ENCODE measurements at regions not wholly inside any gene's neighbourhood (a gene's known extent, or its start where the extent isn't known, plus 50 kb on each side); places are given as distances from the start of the nearest gene placed in this dataset.

DNA sequence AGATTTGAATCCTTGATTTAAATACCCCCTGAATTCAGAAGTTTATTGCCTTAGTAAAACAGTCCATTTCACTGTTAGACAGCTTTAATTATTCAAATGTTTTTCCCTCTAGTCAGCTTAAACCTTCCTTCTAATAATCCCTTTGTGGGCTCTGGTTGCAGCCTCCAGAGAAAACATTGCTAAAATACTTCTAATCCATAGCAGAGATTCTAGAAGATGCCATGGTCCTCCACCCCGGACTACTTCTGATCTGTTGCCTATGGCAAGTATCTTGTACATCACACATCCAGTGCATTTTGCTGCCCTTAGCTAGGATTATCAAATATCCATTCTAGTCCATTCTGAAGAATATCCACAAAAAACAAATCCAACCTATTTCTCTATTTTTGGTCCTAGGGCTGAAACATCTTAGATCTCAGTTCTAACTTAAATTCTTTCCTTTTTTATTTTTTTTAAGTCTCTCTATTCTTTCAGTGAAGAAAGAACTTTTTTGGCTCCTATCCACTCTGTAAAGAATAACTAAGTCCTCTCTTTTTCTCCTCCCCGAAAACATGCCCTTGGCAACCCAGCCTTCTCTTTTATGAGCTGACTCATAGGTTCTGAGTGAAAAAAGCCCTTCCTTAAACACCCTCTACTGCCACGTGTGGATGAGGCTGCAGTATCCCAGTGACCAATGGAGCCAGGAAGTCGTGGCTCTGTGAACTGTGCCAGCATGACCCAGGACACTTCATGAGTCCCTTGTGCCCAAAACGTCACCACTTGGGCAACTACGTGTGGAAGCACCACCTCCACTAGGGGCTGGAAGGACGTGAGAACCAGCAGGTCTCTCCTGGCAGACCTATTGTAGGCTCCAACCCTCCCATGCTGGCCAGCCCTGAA lies 349.8 kb downstream of the TNS1 start:
- peak; percentile 71 for DNase-seq

DNA sequence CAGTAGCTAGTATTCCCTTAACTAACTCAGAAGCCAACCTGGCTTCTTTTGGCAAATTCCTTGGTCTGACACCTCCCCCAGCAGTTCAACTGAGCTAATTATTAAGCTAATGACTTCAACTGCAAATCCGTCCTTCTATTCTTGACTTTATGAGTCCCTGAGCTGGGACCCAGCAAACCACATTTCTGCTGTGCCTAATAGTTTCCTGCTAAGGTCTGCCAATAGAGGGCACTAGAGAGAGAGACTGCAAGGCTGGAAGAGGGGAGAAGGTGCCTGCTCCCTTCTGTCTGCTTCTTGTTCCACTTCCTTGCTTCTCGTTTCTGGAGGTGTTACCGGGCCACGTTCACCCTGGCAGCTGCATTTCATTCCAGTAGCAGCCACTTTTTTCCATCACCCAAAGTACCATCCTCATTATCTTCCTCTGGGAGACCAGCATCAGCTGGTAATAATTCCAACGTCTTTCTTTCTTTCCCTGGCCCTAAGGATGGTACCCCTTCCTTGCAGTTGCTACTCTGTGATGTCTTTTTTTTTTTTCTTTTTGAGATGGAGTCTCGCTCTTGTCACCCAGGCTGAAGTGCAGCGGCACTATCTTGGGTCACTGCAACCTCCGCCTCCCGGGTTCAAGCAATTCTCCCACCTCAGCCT lies 352.0 kb downstream of the TNS1 start:
- DNase-seq, result no peak

DNA sequence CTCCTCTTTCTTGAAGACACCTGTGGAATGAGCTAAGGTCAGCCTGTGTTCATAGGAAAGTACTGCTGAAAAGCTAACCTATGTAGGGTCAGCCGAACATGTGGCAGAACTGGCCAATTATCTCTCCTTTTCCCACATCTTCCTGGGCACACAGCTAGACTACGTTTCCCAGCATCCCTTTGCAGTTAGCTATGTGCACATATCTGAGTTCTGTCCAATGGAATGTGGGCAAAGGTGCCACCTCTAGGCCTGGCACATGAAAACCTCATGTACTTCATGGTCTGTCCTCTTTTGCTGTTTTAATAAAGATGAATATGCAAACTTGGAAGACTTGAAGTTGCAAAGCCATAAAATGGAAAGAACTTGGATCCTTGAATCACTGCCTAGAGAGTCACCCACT lies 352.6 kb downstream of the TNS1 start:
- no peak for DNase-seq

- DNase-seq, result no peak
Measured at GRCh38 chr2:217647925-217648324, 354.9 kb downstream of the TNS1 start.

- DNase-seq, result no peak
Measured at GRCh38 chr2:217647226-217647625, 355.6 kb downstream of the TNS1 start.

DNA sequence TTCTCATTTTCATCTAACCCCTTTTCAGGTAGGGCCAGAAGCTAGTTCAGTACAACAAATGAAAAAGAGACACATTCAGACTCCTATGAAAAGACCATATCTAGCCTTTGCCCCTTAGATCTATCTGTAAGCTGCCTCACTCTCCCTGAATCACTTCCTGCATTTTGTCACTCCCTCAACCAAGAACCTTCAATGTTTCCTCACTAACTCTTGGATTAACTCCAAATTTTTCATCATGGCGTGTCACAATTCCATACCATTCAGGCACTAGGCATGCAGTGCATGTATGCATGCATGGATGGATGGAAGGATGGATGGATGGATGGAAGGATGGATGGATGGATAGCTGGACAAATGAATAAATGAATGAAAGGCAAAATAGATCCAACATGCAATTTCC lies 356.9 kb downstream of the TNS1 start:
- no peak for DNase-seq

DNA sequence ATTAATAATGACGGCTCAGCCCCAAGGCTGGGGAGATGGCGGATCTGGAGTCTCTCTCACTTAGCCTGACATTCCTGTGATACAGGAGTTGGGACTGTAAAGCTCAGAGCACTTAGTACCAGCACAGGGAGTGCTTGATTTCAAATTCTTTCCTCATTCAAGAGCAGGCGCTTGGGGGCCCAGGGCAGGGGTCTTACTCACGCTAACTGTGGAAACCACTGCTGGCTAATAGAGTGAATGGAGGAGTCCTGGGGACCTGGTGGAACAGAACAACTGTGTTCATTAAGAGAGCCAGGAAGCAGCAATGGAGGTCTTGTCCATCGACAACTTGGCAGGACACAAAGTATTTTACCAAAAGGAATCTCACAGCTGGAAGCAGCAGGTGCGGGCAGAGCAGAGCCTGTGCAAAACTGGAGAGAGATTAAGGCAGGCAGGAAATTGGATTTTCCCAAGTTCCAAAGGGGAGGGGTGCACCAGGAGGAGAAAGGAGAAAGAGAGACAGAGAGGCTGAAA lies 358.9 kb downstream of the TNS1 start:
- DNase-seq, result no peak

DNA sequence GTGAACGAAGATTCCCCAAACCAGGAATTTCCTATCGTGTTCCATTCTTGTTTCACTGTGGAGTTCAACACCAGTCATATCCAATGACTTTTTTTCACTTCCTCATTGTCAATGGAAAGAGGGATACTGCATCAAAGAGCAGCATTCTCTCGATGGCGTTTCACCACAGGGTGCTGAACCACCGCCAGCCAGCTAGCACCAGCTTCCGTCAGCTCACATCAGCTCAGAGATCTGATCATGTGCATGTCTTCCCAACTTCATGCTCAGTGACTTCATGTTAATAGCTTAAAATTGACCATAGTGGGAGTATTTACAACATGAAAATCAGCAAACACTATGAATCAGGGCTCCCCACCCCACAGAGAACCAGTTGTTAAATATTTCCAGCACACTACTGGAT lies 359.9 kb downstream of the TNS1 start:
- DNase-seq, result no peak

- DNase-seq, result no peak
Measured at GRCh38 chr2:217641960-217642359, 360.8 kb downstream of the TNS1 start.

DNA sequence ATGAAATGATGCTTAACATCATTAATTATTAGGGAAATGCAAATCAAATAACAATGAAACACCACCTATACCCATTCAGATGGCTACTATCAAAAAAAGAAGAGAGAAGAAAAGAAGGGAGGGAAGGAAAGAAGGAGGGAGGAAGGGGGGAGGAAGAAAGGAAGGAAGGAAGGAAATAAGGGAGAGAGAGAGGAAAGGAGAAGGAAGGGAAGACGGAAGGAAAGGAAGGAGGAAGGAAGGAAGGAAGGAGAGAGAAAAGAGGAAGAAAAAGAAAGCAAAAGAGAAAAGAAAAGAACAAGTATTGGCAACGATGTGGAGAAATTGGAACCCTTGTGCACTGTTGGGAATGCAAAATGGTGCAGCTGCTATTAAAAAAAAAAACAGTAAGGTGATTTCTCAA lies 363.3 kb downstream of the TNS1 start:
- no peak for DNase-seq

DNA sequence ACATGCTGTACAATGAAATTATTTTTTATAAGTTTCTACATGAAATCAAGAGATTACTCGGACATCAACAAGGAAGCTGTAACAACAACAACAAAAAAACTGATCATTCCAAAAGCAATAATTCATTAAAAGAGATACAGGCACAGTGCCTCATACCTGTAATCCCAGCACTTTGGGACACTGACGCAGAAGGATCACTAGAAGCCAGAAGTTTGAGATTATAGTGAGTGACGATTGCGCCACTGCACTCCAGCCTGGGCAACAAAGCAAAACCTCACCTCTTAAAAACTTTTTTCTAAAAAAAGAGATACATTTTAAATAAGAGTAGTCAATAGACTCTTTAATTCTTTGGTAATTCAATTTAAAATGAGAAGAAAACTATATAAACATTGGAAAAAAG lies 364.3 kb downstream of the TNS1 start:
- no peak for DNase-seq

DNA sequence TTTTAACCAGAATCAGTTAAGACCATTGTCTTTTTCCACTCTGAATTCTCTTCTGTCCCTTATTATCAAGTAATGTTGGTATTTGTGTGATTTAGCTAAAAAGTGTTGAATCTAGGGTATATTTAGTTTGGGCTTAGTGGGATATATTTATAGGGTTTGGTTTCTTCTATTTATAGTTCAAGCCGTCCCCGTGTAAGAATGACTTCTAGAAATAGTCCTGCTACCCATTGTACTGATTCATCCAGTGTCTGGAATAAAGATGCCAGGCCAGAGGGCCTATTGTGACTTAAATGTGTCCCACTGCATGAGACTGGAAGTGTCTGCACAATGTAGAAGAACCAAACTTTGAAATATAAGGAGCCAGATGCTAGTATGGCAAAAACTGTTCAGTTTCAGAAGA lies 364.8 kb downstream of the TNS1 start:
- no peak for DNase-seq

- no peak for DNase-seq
Measured at GRCh38 chr2:217636991-217637561, 365.7 kb downstream of the TNS1 start.

- no peak for DNase-seq
Measured at GRCh38 chr2:217636578-217636977, 366.2 kb downstream of the TNS1 start.

DNA sequence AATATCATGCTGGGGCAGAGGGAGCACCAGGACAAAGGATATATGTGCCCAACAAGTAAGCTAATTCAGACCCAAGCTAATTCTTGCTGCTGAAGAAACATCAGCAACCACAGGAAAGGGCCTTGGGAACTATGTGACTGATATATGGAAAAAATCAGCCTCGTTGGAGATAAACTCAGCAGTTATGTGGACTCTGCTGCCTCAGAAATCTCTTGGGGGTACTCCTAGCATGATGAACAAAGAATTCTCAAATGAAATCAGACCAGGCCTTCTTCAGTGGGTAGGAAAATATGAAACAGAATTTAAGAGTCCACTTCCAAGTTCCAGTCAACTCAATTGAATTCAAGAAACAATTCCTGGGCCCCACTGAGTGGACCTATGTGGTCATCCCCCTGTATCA lies 367.9 kb downstream of the TNS1 start:
- DNase-seq, result no peak

GRCh38 chr2:217632043-217632442 lies 370.8 kb downstream of the TNS1 start:
- DNase-seq, result no peak

DNA sequence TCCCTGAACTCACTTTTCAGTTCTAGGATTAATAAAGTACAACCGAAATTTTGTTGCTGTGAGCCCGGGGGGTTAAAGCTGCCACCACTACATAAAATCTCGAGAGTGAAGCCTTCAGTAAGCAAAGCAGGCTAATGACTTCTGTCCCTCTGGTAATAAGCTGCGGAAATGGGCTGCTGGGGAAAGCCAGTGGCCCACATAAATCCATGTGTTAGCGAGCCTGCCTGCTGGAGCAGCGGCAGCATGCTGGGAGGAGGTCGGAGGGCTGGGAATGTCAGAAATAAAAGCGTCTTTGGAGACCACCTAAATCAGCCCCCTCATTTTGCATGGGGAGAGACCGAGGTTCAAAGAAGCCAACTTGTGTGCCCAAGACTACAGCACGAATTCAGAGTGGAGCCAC lies 371.7 kb downstream of the TNS1 start:
- DNase-seq, result no peak

DNA sequence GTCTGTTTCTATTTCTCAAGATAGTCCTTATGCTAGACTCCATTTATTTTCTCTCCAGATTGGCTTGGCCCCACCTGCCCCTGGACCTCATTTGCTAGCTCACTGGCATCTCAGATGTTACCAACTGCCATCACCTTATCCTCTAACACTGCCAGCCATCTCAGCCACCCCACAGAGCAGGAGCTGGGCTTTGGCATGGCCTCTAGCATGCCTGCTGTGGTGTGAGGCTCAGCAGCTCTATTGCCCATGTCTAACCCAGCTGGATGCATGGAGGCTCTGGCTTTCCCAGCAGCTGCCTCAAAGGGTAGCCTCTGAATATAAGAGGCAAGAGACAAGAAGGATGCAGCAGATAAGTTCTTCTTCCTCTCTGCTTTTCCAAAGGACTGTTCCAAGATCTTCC lies 373.4 kb downstream of the TNS1 start:
- no peak for DNase-seq

GRCh38 chr2:217628061-217628460 lies 374.7 kb downstream of the TNS1 start:
- DNase-seq, result no peak

DNA sequence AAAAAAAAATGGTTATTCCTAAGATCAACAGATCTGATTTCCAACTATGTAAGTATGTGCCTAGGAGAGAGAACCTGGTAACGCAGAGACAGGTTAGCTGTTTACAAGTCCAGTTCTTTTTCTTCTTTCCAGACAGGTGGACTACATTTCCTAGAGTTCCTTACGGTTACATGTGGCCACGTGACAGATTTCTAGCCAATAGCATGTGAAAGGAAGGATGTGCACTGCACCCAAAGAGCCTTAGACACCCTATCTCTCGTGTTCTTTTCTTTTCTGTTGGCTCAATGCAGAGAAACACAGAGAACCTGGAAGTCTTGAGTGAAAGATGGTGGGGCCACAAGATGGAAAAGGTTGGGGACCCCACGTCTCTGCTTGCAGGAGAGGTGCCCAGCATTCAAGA lies 375.9 kb downstream of the TNS1 start:
- no peak for DNase-seq

DNA sequence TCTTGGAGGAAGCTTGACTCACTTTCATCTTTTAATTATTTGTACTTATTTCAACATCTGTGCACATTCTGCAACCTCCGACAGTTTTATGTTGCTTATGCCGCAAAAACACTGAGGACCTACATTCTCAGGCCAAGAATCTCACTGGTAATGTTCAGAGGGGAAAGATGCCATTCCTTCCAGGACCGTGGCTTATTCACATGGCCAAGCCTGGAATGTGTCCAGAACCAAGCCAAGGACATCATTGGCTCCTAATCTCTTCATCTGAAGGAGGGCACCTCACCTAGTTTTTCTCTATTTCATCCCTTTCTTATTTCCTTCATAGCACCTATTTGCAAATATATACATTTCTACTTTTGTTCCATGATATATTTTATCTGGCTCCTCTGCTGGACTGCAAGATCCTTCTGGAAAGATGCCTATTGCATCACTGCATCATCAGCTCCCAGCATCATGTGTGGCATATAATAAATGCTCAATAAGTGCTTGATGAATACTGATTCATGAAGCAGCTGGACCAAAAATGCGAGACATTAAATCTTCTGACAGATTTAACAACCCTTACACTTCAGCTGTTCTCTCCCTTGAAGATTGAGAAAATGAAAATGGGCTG lies 377.1 kb downstream of the TNS1 start:
- DNase-seq, result no peak

- no peak for DNase-seq
Measured at GRCh38 chr2:217623281-217623912, 379.4 kb downstream of the TNS1 start.
